IPS-18c (cell line): ENCODE measurements at regions not wholly inside any gene's neighbourhood (a gene's known extent, or its start where the extent isn't known, plus 50 kb on each side); places are given as distances from the start of the nearest gene placed in this dataset.

Experiments used
- H3K4me3 ChIP-seq: 2 replicates; pipeline ENCODE4 v1.7.0; 2013; ENCODE audit warnings: low read depth, mild to moderate bottlenecking, low read length, moderate library complexity; ENCODE audit not compliant: insufficient read depth
- H3K9me3 ChIP-seq: one replicate; pipeline ENCODE4 v1.6.1; 2013; ENCODE audit warnings: mild to moderate bottlenecking, low read length, moderate library complexity; ENCODE audit not compliant: control insufficient read depth, insufficient read depth

GRCh38 chr12:115208098-115208497 is 524.1 kb upstream of the TBX3 start:
- Histone ChIP-seq H3K9me3 (no peaks in the 10 kb centered on the region), H3K4me3 (no peak overlapping the region)

- no peaks in the 10 kb centered on the region for H3K9me3 ChIP-seq
- no peak overlapping the region for H3K4me3 ChIP-seq
These were observed 523.4 kb upstream of the TBX3 start for GRCh38 chr12:115207216-115207915.

DNA sequence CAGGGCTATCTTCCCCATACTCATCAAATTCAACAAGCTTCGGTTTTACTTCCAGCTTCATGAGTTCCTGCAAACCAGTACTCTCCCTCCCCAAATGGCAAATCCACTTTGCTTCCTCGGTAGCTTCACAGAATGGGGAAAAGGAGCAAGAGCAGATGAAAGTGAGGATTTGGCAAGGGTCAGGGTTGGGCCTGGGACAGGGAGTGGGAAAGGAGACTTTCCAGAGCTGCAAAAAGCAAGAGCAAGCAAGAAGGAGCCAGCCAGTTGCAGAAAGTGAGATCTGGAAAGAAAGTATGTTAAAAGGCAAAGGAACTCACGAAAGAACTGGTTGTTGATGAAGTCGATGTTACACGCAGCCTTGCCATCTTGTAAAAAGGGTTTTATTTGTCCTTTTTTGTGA is 522.8 kb upstream of the TBX3 start:
- no peaks in the 10 kb centered on the region for H3K9me3 ChIP-seq
- no peak overlapping the region for H3K4me3 ChIP-seq

DNA sequence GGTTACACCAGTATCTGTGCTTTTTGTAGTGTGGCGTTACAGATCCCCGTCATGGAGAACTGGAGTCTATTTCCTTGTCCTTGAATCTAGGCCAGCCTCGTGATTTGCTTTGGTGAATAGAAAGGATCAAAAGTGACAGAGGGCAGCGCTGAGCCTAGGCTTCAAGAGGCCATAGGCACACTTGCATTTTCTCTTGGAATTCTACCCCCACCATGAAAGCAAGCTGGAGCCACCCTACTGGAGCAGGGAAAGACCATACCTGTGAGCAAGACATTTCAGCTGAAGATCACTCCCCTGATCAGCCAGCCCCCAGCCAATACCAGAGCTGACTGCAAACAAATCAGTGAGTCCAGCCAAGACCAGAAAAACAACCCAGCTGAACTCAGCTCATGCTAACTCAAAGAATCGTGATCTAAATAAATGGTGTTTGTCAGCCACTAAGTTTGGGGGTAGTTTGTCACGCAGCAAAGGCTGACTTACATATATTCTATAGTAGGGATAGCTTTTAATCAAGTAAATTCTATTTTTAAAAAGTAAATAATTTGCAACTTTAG is 521.9 kb upstream of the TBX3 start:
- H3K9me3 ChIP-seq: no peaks in the 10 kb centered on the region
- H3K4me3 ChIP-seq: no peak overlapping the region

DNA sequence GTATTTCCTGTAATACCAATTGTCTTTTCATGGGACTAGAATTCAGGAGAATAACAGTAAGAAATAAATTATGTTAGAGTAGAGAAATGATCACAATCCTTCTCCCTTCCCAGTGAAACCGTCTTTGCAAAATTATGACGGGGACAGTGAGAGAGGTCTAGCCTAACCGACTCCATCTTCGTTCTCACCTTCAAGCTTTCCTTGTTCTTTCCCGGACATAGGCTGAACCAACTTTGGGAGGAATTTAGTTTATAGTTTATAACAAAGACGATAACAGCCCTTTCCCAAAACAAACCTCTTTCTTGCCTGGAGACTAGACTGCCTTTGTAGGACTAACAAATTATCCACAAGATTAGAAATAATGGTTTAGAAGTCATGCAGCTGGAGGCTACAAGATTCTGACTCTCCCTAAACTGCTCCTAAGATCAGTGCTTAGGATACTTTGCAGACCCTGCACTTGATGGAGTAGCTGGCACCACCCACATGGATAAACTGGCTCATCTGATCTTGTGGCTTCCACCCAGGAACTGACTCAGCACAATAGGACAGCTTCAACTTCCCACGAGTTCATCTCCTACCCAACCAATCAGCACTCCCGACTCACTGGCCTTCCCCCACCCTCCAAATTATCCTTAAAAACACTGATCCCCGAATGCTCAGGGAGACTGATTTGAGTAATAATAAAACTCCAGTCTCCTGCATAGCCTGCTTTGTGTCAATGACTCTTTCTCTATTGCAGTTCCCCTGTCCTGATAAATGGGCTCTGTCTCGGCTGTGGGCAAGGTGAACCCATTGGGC is 521.2 kb upstream of the TBX3 start:
- Histone ChIP-seq H3K4me3 (no peak overlapping the region), H3K9me3 (no peaks in the 10 kb centered on the region)

DNA sequence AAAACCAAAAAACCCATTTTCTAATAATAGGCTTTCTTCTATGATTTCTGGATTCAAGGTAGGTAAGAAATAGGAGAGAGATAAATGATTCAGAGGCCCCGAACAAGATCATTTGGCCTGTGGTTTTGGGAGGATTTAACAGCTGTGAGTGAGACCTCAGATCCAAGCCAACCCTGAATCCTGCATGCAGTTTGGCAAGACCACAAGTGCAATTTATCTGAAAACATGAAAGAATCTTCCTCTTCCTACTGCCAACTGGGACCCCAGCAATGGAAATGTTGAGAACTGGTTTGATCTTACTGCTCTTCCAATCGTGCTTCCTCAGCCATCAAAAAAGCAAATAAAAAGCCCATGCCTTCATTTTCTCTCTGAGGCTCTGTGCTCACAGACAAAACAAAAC is 519.7 kb upstream of the TBX3 start:
- H3K4me3 ChIP-seq: no peak overlapping the region
- no peaks in the 10 kb centered on the region for H3K9me3 ChIP-seq

- Histone ChIP-seq H3K9me3 (no peaks in the 10 kb centered on the region), H3K4me3 (no peak overlapping the region)
These were observed 518.0 kb upstream of the TBX3 start for GRCh38 chr12:115201966-115202365.

- Histone ChIP-seq H3K4me3 (no peak overlapping the region), H3K9me3 (no peaks in the 10 kb centered on the region)
These were observed 515.9 kb upstream of the TBX3 start for GRCh38 chr12:115199831-115200230.

DNA sequence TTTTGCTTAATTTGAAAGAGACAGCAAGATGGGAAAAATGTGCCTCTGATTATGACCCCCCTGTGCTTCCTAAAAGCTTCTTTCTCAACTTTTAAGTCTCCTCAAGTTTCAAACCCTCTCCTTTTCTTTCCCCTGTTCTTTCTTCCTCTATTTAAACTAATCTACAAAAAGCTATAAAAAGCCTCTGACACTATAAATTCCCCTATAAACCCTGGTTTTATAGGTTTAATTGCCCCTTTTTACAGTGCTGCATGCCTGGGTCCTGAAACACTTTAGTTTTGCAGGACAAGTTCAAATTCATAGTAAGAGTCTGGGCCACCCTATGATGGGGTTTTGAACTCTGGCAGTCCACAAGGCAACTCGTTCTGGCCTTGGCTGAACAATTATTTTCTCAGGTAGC is 510.9 kb upstream of the TBX3 start:
- H3K9me3 ChIP-seq: no peaks in the 10 kb centered on the region
- H3K4me3 ChIP-seq: no peak overlapping the region

- no peak overlapping the region for H3K4me3 ChIP-seq
- H3K9me3 ChIP-seq: no peaks in the 10 kb centered on the region
These were observed 510.5 kb upstream of the TBX3 start for GRCh38 chr12:115194448-115194847.

DNA sequence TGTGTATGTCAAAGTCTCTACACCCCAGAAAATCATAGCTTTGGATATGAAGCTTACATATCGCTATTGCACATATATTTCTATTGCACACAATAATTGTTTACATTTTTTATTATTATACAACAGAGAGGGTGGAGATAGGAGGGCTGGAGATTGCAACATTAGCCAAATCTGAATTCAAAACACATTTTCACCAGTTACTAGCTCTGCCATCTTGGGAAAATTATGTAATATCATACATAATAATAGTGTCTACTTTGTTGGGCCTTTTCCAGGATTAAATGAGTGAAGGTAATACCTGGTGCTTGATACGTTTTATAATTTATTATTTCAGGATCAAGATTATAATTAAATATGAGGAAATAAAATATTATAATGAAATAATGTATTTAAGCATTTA is 507.4 kb upstream of the TBX3 start:
- Histone ChIP-seq H3K4me3 (no peak overlapping the region), H3K9me3 (no peaks in the 10 kb centered on the region)

- H3K9me3 ChIP-seq: no peaks in the 10 kb centered on the region
These were observed 506.2 kb upstream of the TBX3 start for GRCh38 chr12:115190010-115190770.

GRCh38 chr12:115185506-115185905 is 501.5 kb upstream of the TBX3 start:
- Histone ChIP-seq H3K9me3 (no peaks in the 10 kb centered on the region), H3K4me3 (no peak overlapping the region)

More at GRCh38 chr12:115190010-115190770, 506.2 kb upstream of the TBX3 start:
- no peak overlapping the region for H3K4me3 ChIP-seq

DNA sequence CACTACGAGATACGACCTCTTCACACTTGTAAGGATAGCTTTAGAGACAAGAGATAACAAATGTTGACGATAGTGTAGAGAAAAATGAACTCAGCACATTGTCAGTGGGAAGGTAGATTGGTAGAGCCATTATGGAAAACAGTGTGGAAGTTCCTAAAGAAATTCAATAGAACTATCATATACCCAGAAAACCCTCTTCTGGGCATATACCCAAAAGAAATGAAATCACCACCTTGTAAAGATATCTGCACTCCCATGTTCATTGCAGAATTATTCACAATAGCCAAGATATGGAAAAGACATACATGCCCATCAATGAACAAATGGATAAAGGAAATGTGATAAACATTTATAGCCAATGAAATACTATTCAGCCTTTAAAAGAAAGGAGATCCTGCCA is 499.8 kb upstream of the TBX3 start:
- H3K9me3 ChIP-seq: no peaks in the 10 kb centered on the region
- no peak overlapping the region for H3K4me3 ChIP-seq

DNA sequence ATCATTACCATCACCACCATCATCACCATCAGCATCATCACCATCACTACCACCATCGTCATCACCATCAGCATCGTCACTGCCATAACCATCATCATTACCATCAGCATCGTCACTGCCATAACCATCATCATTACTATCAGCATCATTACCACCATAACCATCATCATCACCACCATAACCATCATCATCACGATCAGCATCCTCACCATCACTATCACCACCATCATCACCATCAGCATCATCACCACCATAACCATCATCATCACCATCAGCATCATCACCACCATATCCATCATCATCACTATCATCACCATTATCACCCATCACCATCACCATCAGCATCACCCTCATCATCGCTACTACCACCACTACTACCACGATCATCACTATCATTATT is 493.9 kb upstream of the TBX3 start:
- Histone ChIP-seq H3K4me3 (no peak overlapping the region), H3K9me3 (no peaks in the 10 kb centered on the region)

- Histone ChIP-seq H3K4me3 (no peak overlapping the region), H3K9me3 (no peaks in the 10 kb centered on the region)
These were observed 492.9 kb upstream of the TBX3 start for GRCh38 chr12:115176741-115177400.

- H3K4me3 ChIP-seq: no peak overlapping the region
- no peaks in the 10 kb centered on the region for H3K9me3 ChIP-seq
These were observed 490.9 kb upstream of the TBX3 start for GRCh38 chr12:115174920-115175319.
